ENCODE measurements at regions not wholly inside any gene's neighbourhood (a gene's known extent, or its start where the extent isn't known, plus 50 kb on each side); places are given as distances from the start of the nearest gene placed in this dataset.
A peak's percentile ranks its signal among the peaks of the same experiment; 100 is the strongest.

DNA sequence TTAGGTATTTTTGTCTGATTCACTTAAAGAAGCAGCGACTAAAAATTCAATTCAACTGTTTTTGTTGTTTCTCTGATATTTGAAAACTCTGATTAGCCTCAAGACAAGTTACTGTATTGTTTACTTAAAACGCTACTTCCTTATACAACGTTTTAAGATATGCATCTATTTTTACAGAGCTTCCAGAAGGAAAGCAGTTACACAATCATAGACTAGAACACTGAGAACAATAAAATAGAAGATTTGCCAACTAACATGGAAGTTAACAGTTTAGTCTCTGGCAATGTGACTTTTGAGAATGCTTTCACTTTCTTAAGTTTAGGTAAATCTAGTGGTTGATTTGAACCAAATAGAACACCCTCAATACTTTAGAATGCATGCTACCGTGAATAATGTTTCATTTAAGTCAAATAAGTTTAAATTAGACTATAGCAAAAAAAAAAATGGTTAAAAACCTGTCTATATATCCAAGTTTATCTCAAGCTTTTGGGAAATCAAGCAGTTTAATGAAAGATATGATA, 614.8 kb downstream of the DACH1 start:
- FAIRE-seq (no peak), DNase-seq (ENCODE audit: low read depth) (peak; percentile 25)
- Histone ChIP-seq H3K4me3 (ENCODE audit: low read depth, low read length) (no peak overlapping the region), H3K27me3 (ENCODE audit: control insufficient read depth, insufficient read depth, low read length) (no peaks in the 10 kb centered on the region), H3K36me3 (ENCODE audit: control insufficient read depth, insufficient read depth, low read length) (no peaks in the 10 kb centered on the region)
- TF ChIP-seq, protein P1, sequence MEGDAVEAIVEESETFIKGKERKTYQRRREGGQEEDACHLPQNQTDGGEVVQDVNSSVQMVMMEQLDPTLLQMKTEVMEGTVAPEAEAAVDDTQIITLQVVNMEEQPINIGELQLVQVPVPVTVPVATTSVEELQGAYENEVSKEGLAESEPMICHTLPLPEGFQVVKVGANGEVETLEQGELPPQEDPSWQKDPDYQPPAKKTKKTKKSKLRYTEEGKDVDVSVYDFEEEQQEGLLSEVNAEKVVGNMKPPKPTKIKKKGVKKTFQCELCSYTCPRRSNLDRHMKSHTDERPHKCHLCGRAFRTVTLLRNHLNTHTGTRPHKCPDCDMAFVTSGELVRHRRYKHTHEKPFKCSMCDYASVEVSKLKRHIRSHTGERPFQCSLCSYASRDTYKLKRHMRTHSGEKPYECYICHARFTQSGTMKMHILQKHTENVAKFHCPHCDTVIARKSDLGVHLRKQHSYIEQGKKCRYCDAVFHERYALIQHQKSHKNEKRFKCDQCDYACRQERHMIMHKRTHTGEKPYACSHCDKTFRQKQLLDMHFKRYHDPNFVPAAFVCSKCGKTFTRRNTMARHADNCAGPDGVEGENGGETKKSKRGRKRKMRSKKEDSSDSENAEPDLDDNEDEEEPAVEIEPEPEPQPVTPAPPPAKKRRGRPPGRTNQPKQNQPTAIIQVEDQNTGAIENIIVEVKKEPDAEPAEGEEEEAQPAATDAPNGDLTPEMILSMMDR (IDR thresholded peaks at IDR 0.05; ENCODE audit: insufficient read depth, low read length, severe bottlenecking) = no peak

DNA sequence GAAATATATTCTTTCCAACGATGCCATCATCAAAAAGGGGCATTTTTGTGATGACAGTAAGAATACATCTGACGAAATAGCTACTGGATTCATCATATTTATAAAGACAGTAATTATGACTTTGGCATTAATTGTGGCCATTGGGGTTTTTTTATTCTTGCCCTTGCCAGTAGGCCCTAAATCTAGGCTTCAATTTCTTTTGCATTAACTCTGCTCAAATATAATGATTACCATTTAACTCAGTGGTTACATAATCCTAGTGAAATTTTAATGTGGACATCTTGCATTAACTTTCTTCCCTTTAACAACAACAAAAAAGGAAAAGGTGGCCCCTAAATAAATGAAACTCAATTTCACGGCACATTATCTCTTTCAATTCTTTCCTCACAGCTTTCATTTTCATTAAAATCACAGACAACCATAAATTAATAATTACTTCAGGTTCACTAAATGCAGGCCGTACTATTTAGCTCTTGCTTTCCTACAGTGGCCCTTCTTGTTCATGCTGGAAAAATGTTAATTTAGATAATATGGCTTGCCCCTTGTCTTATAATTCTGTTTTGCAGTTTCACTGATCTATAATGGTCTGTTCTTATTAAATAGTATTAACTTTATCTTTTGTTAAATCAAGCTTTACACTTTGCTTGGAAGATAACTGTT, 615.6 kb downstream of the DACH1 start:
- TF ChIP-seq, protein P1 (IDR thresholded peaks at IDR 0.05; ENCODE audit: insufficient read depth, low read length, severe bottlenecking) = no peak
- Histone ChIP-seq H3K27me3 (ENCODE audit: control insufficient read depth, insufficient read depth, low read length) (no peaks in the 10 kb centered on the region), H3K36me3 (ENCODE audit: control insufficient read depth, insufficient read depth, low read length) (no peaks in the 10 kb centered on the region), H3K4me3 (ENCODE audit: low read depth, low read length) (no peak overlapping the region)
- DNase-seq (ENCODE audit: low read depth) (no peak), FAIRE-seq (no peak)

DNA sequence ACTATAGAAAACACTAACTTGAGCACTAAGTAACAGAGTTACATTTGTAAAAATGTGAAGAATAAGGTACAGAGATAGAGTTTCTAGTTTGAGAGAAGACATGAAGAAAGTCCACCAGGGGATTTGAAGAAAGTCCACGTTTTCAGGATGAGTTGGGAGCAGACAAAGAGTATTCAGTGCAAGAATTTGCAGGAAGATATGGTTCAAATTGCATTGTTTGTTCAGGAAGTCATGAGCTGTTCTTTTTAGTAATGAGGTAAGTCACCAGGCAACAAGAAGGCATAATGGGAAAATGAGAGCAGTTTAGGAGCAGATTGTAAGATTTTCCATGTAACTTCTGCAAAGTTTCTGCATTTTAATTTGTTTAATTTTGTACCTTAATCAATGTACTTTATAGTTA, 618.0 kb downstream of the DACH1 start:
- H3K27me3 ChIP-seq (ENCODE audit: control insufficient read depth, insufficient read depth, low read length) = no peaks in the 10 kb centered on the region
- H3K4me3 ChIP-seq (ENCODE audit: low read depth, low read length) = no peak overlapping the region
- DNase-seq (ENCODE audit: low read depth) (peak; percentile 46), FAIRE-seq (no peak)
- no peaks in the 10 kb centered on the region for H3K36me3 ChIP-seq (ENCODE audit: control insufficient read depth, insufficient read depth, low read length)
- TF ChIP-seq, protein P1 (IDR thresholded peaks at IDR 0.05; ENCODE audit: insufficient read depth, low read length, severe bottlenecking) = no peak

DNA sequence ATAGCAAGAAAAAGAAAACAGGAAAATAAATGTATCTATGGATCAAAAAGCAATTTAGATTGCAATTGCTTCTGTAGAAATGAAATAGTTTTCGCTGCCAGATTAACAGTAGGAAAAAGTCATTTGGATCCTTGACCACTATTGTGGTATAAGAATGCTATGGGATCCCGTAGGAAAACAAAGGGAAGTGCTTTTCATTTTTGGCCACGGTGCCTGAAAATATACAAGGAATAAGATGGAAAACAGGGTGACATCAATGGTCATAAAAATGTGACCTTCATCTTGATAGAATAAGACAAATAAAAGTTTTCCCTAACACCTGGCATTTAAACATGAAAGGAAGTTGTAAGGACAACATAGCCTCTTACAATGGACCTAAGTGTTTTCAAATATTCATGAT, 622.8 kb downstream of the DACH1 start:
- TF ChIP-seq, protein P1 (IDR thresholded peaks at IDR 0.05; ENCODE audit: insufficient read depth, low read length, severe bottlenecking) = no peak

DNA sequence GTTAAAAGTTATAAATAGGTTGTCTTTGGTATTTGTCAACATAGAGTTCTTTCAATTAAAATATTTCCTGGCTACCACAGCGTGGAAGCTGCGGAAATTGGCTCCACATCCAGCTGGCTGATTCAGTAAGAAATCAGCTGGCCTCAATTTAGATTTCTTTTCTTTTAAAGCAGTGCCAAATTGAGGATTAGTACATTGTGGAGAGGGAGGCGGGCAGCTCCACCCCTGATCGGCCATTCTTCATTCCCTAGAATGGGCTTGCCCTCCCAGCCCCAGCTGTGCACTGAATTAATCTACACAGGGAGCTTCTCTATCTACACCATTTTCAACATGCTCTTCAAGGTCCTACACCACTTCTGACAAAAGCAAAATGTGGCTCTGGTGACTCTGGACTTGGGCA, 624.8 kb downstream of the DACH1 start:
- Histone ChIP-seq H3K4me3 (ENCODE audit: low read depth, low read length) (no peak overlapping the region), H3K36me3 (ENCODE audit: control insufficient read depth, insufficient read depth, low read length) (no peaks in the 10 kb centered on the region), H3K27me3 (ENCODE audit: control insufficient read depth, insufficient read depth, low read length) (no peaks in the 10 kb centered on the region)
- no peak for FAIRE-seq
- TF ChIP-seq, protein P1 (IDR thresholded peaks at IDR 0.05; ENCODE audit: insufficient read depth, low read length, severe bottlenecking) = no peak
- no peak for DNase-seq (ENCODE audit: low read depth)

More for the DNA sequence above, 622.8 kb downstream of the DACH1 start:
- FAIRE-seq = no peak
- no peak overlapping the region for H3K4me3 ChIP-seq (ENCODE audit: low read depth, low read length)
- no peaks in the 10 kb centered on the region for H3K36me3 ChIP-seq (ENCODE audit: control insufficient read depth, insufficient read depth, low read length)
- DNase-seq (ENCODE audit: low read depth) = no peak
- no peaks in the 10 kb centered on the region for H3K27me3 ChIP-seq (ENCODE audit: control insufficient read depth, insufficient read depth, low read length)

DNA sequence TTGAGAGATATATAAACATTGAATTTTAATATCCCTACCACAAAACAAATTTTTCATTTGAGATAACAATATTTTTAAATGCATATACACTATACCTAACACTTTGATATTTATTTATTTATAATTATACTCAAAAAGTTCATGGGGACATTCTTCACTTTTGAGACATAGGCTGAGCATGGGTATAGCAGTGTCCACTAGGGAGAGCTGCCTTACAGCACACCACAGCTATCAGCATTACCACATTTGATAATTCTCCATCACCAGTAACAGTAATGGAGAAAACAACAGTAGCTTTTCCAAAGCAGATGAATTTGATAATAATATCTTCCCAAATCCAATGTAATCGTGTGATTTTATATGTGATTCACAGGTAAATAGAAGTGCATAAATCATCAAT, 626.1 kb downstream of the DACH1 start:
- DNase-seq (ENCODE audit: low read depth) (peak; percentile 24), FAIRE-seq (no peak)
- H3K27me3 ChIP-seq (ENCODE audit: control insufficient read depth, insufficient read depth, low read length) = no peaks in the 10 kb centered on the region
- TF ChIP-seq, protein P1 (IDR thresholded peaks at IDR 0.05; ENCODE audit: insufficient read depth, low read length, severe bottlenecking) = peak; percentile 38
- no peaks in the 10 kb centered on the region for H3K36me3 ChIP-seq (ENCODE audit: control insufficient read depth, insufficient read depth, low read length)
- H3K4me3 ChIP-seq (ENCODE audit: low read depth, low read length) = no peak overlapping the region

Measured in bronchial epithelial cell (primary cell).